Activated CD4-positive, alpha-beta T cell treated with anti-CD3 and anti-CD28 coated beads, Interleukin-2, amount 10 ng/mL, durations not matched to agents 24 days and 14 days (primary cell): ENCODE measurements at regions not wholly inside any gene's neighbourhood (a gene's known extent, or its start where the extent isn't known, plus 50 kb on each side); places are given as distances from the start of the nearest gene placed in this dataset.
A peak's percentile ranks its signal among the peaks of the same experiment; 100 is the strongest.

ENCODE experiments used
- DNase-seq: peaks from one replicate; pipeline ENCODE4 v3.0.0; 2022
- H3K27ac Mint-ChIP-seq: one replicate; pipeline ENCODE4 v1.8.0; 2022; ENCODE audit warnings: mild to moderate bottlenecking, mixed read lengths
- H3K27me3 Mint-ChIP-seq: one replicate; pipeline ENCODE4 v1.8.0; 2022; ENCODE audit warnings: mixed read lengths
- H3K36me3 Mint-ChIP-seq: one replicate; pipeline ENCODE4 v1.8.0; 2022; ENCODE audit warnings: low read depth, mild to moderate bottlenecking, mixed read lengths
- H3K4me1 Mint-ChIP-seq: one replicate; pipeline ENCODE4 v1.8.0; 2021; ENCODE audit warnings: mixed read lengths
- H3K4me3 Mint-ChIP-seq: one replicate; pipeline ENCODE4 v1.8.0; 2022; ENCODE audit warnings: mild to moderate bottlenecking, moderate library complexity, mixed read lengths
- H3K9me3 Mint-ChIP-seq: one replicate; pipeline ENCODE4 v1.8.0; 2021; ENCODE audit warnings: mixed read lengths
- intact Hi-C: fragments of 100-400 bp; cut with micrococcal nuclease; formaldehyde crosslinking; loops from one replicate; pipeline ENCODE4 v1.15.1; 2023

- no peak overlapping the region for H3K27ac Mint-ChIP-seq
- peaks cover 29% of the 10 kb centered on the region for H3K4me1 Mint-ChIP-seq
- DNase-seq, result peak; percentile 62
- intact Hi-C loops, result no loop called here
- H3K4me3 Mint-ChIP-seq, result no peak overlapping the region
- H3K27me3 Mint-ChIP-seq, result no peaks in the 10 kb centered on the region
- no peaks in the 10 kb centered on the region for H3K9me3 Mint-ChIP-seq
- H3K36me3 Mint-ChIP-seq, result no peaks in the 10 kb centered on the region
These were observed 57.6 kb upstream of the CABLES1 start for GRCh38 chr18:23077493-23078256.

DNA sequence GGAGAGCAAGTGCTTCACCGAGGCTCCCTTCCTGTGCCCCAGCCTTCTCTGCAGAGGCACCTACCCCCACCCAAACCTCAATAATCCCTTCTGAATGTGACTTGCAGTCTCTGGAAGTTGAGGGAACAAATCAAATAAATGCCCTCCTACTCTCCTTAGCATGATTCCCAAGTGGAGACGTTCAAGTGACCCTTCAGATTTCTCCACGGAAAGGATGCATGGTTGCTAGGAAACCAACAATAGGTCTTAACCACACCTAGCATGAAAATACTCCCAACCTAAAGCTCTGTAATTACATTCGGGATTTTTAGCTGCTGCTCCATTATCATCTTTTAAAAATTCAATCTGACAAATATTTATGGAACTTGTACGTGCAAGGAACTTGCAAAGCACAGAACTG, 50.2 kb upstream of the CABLES1 start:
- intact Hi-C loops, result no loop called here
- Mint-ChIP-seq H3K4me3 (no peak overlapping the region), H3K4me1 (no peaks in the 10 kb centered on the region), H3K27ac (no peak overlapping the region), H3K27me3 (peaks cover 16% of the 10 kb centered on the region), H3K9me3 (no peaks in the 10 kb centered on the region), H3K36me3 (no peaks in the 10 kb centered on the region)
- no peak for DNase-seq
